ENCODE measurements at regions not wholly inside any gene's neighbourhood (a gene's known extent, or its start where the extent isn't known, plus 50 kb on each side); places are given as distances from the start of the nearest gene placed in this dataset.

DNA sequence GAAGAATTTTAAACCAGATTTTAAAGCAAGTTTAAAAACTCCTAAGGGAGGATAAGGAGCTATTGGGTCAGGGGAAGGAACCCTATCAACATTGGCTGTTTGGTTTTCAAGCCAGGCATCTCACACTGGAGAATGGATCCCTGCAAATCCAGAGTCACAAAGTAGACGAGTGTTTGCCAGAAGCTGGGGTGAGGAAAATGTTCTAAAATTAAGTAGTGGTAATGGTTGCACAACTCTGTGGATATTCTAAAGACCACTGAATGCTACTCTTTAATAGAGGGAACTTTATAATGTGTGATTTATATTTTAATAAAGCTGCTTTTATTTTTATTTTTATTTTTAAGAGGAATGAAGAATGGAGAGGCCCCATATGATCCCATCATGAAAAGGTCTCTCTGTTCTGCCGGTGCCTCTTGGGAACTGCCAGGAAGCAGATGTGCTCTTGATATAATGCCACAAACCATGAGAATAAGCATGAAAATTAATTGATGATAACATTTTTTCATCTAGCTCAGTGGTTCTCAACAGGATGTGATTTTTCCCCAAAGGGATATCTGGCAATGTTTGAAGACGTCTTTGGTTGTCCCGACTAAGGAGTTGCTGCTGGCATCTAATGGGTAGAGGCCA is 379.0 kb upstream of the CNR1 start:
- TF ChIP-seq, protein P1, sequence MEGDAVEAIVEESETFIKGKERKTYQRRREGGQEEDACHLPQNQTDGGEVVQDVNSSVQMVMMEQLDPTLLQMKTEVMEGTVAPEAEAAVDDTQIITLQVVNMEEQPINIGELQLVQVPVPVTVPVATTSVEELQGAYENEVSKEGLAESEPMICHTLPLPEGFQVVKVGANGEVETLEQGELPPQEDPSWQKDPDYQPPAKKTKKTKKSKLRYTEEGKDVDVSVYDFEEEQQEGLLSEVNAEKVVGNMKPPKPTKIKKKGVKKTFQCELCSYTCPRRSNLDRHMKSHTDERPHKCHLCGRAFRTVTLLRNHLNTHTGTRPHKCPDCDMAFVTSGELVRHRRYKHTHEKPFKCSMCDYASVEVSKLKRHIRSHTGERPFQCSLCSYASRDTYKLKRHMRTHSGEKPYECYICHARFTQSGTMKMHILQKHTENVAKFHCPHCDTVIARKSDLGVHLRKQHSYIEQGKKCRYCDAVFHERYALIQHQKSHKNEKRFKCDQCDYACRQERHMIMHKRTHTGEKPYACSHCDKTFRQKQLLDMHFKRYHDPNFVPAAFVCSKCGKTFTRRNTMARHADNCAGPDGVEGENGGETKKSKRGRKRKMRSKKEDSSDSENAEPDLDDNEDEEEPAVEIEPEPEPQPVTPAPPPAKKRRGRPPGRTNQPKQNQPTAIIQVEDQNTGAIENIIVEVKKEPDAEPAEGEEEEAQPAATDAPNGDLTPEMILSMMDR (IDR thresholded peaks at IDR 0.05) = no peak
- no peak for TF ChIP-seq POLR2A (IDR thresholded peaks at IDR 0.05)
